Natural killer cell (primary cell): ENCODE measurements at regions not wholly inside any gene's neighbourhood (a gene's known extent, or its start where the extent isn't known, plus 50 kb on each side); places are given as distances from the start of the nearest gene placed in this dataset.

ENCODE experiments used
- ATAC-seq, 3 donors: fragments of 150-1000 bp in 2 of 3; fragments of 200-7000 bp in 1 of 3; cut with Tn5 transposase; 1 replicate in 1 of 3; 2 replicates in 2 of 3; pipeline ENCODE4 v1.10.0; 2021; ENCODE audit warnings: mild to moderate bottlenecking in 2 of 3, moderate library complexity in 2 of 3
- DNase-seq, 2 donors: peaks; one replicate each; pipeline versions ENCODE4 v3.0.0 to v3.0.0-alpha.2; 2013 to 2021; ENCODE audit warnings: mixed read lengths in 1 of 2
- H3K27ac ChIP-seq: one replicate; pipeline ENCODE4 v1.5.1; 2013; ENCODE audit warnings: mild to moderate bottlenecking, low read length
- H3K27me3 ChIP-seq: one replicate; pipeline ENCODE4 v1.6.1; 2013; ENCODE audit warnings: low read length; ENCODE audit not compliant: control insufficient read depth, insufficient read depth
- H3K36me3 ChIP-seq: one replicate; pipeline ENCODE4 v1.6.1; 2013; ENCODE audit warnings: low read length; ENCODE audit not compliant: control insufficient read depth, insufficient read depth
- H3K4me1 ChIP-seq: one replicate; pipeline ENCODE4 v1.6.1; 2013; ENCODE audit warnings: low read length; ENCODE audit not compliant: control insufficient read depth, insufficient read depth
- H3K4me3 ChIP-seq: one replicate; pipeline ENCODE4 v1.5.1; 2013; ENCODE audit warnings: low read length
- H3K9me3 ChIP-seq: one replicate; pipeline ENCODE4 v1.6.1; 2013; ENCODE audit warnings: low read length; ENCODE audit not compliant: control insufficient read depth, insufficient read depth
- H3K27ac Mint-ChIP-seq, 2 donors: one replicate each; pipeline ENCODE4 v1.8.0; 2022; ENCODE audit warnings: mild to moderate bottlenecking in 2 of 2, mixed read lengths in 2 of 2, moderate library complexity in 1 of 2
- H3K27me3 Mint-ChIP-seq, 2 donors: one replicate each; pipeline ENCODE4 v1.8.0; 2022; ENCODE audit warnings: low read depth in 2 of 2, mixed read lengths in 2 of 2
- H3K36me3 Mint-ChIP-seq: one replicate; pipeline ENCODE4 v1.8.0; 2022; ENCODE audit warnings: mixed read lengths
- H3K4me1 Mint-ChIP-seq, 2 donors: one replicate each; pipeline ENCODE4 v1.8.0; 2022; ENCODE audit warnings: mixed read lengths in 2 of 2
- H3K4me3 Mint-ChIP-seq: one replicate; pipeline ENCODE4 v1.8.0; 2022; ENCODE audit warnings: mild to moderate bottlenecking, moderate library complexity, mixed read lengths
- H3K9me3 Mint-ChIP-seq, 2 donors: one replicate each; pipeline ENCODE4 v1.8.0; 2022; ENCODE audit warnings: mixed read lengths in 2 of 2
- CTCF ChIP-seq: fragments of 200-600 bp; IDR thresholded peaks from one replicate; pipeline ENCODE4 v1.8.0; 2022; ENCODE audit warnings: antibody characterized with exemption
- WGBS: methylation state at CpG from one replicate; pipeline ENCODE4 v1.1.7; 2013; ENCODE audit warnings: missing lambda C conversion rate; ENCODE audit not compliant: insufficient coverage; 5-methylcytosine and 5-hydroxymethylcytosine counted together
- intact Hi-C: fragments of 100-400 bp; cut with micrococcal nuclease; formaldehyde crosslinking; loops from one replicate; pipeline ENCODE4 v1.14.2; 2022

- H3K4me3 ChIP-seq: no peak overlapping the region
- Mint-ChIP-seq H3K4me3 (no peak overlapping the region), H3K27me3 (no peaks in the 10 kb centered on the region), H3K4me1 (no peaks in the 10 kb centered on the region), H3K36me3 (no peaks in the 10 kb centered on the region), H3K9me3 (peaks cover 0 to 2% of the 10 kb centered on the region in 2 donors), H3K27ac (no peak overlapping the region)
- intact Hi-C loops: no loop called here
- H3K27ac ChIP-seq: no peak overlapping the region
- DNase-seq (no peak), ATAC-seq (no peak)
- H3K4me1 ChIP-seq: no peaks in the 10 kb centered on the region
- H3K36me3 ChIP-seq: no peaks in the 10 kb centered on the region
- WGBS: 91% methylated on average over 1 of the region's 1 CpG
- TF ChIP-seq CTCF: no peak
- no peaks in the 10 kb centered on the region for H3K9me3 ChIP-seq
- no peaks in the 10 kb centered on the region for H3K27me3 ChIP-seq
Observed at GRCh38 chr3:81861593-81861992, 100.1 kb upstream of the GBE1 start.

DNA sequence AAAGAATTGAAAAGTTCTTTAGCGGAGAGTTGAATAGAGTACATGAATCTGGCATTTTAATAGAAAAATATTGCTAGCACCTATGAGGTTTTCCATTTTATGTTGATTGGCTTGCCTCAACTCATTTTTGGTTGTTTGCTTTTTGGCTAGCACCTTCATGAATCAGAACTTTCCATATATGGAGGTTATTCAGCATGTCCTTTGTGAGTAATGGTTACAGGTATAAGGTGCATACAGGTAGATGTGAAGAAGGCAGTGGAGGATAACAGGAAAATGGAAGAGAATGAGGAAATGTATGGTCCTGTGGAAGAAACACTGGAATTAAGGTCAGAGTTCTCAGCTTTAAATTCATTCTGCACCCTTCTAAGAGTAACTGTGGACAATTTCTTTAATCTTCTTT is 98.1 kb upstream of the GBE1 start:
- no peak overlapping the region for H3K27ac ChIP-seq
- Mint-ChIP-seq H3K27ac (no peak overlapping the region), H3K36me3 (no peaks in the 10 kb centered on the region), H3K27me3 (no peaks in the 10 kb centered on the region), H3K4me1 (no peaks in the 10 kb centered on the region), H3K4me3 (no peak overlapping the region), H3K9me3 (peaks cover 0 to 2% of the 10 kb centered on the region in 2 donors)
- H3K9me3 ChIP-seq: no peaks in the 10 kb centered on the region
- no peak for TF ChIP-seq CTCF
- ATAC-seq (no peak), DNase-seq (no peak)
- no peak overlapping the region for H3K4me3 ChIP-seq
- no peaks in the 10 kb centered on the region for H3K4me1 ChIP-seq
- WGBS: 100% methylated on average over 1 of the region's 1 CpG
- no peaks in the 10 kb centered on the region for H3K27me3 ChIP-seq
- intact Hi-C loops: no loop called here
- no peaks in the 10 kb centered on the region for H3K36me3 ChIP-seq

DNA sequence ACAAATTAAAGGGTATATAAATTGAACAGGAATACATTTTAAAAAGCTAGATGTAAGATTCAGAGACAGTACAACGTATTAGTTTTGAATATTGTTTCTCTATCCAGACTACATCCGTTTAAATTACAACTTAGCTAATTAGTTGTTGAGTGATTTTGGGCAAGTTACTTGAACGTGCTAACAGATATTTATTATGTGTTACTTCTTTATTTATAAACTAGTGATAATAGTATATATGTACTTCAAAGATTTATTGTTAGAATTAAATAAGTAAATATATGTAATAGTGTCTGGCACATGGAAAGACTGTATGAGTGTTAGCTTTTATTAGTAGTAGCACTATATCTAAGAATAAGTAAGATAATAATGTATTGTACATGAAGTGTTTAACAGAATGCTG is 92.0 kb upstream of the GBE1 start:
- H3K36me3 ChIP-seq: no peaks in the 10 kb centered on the region
- intact Hi-C loops: no loop called here
- no peaks in the 10 kb centered on the region for H3K9me3 Mint-ChIP-seq

More for the DNA sequence above, 92.0 kb upstream of the GBE1 start:
- TF ChIP-seq CTCF: no peak
- H3K9me3 ChIP-seq: no peaks in the 10 kb centered on the region
- WGBS: no CpG with 5 or more reads among the region's 3 CpGs
- no peak overlapping the region for H3K4me3 Mint-ChIP-seq
- ATAC-seq (no peak), DNase-seq (no peak)
- H3K36me3 Mint-ChIP-seq: no peaks in the 10 kb centered on the region
- no peaks in the 10 kb centered on the region for H3K4me1 Mint-ChIP-seq
- no peaks in the 10 kb centered on the region for H3K27me3 Mint-ChIP-seq
- H3K27me3 ChIP-seq: no peaks in the 10 kb centered on the region
- no peak overlapping the region for H3K4me3 ChIP-seq
- no peaks in the 10 kb centered on the region for H3K4me1 ChIP-seq
- H3K27ac ChIP-seq: no peak overlapping the region
- H3K27ac Mint-ChIP-seq: no peak overlapping the region
